ENCODE measurements at regions not wholly inside any gene's neighbourhood (a gene's known extent, or its start where the extent isn't known, plus 50 kb on each side); places are given as distances from the start of the nearest gene placed in this dataset.

- TF ChIP-seq ZFX (IDR thresholded peaks at IDR 0.05; ENCODE audit: borderline replicate concordance) (no peak), CTCF (IDR thresholded peaks at IDR 0.05) (no peak)
- H3K27ac ChIP-seq = no peak overlapping the region
Measured at GRCh38 chr11:81634483-81634882, 1099.2 kb downstream of the FAM181B start.

GRCh38 chr11:81602508-81602907, 1131.2 kb downstream of the FAM181B start:
- TF ChIP-seq ZFX (IDR thresholded peaks at IDR 0.05; ENCODE audit: borderline replicate concordance) (no peak), CTCF (IDR thresholded peaks at IDR 0.05) (no peak)
- H3K27ac ChIP-seq = no peak overlapping the region

GRCh38 chr11:81596704-81597103, 1137.0 kb downstream of the FAM181B start:
- no peak for TF ChIP-seq CTCF (IDR thresholded peaks at IDR 0.05)
- TF ChIP-seq ZFX (IDR thresholded peaks at IDR 0.05; ENCODE audit: borderline replicate concordance) = no peak

GRCh38 chr11:81585390-81585933, 1148.2 kb downstream of the FAM181B start:
- no peak overlapping the region for H3K27ac ChIP-seq
- TF ChIP-seq ZFX (IDR thresholded peaks at IDR 0.05; ENCODE audit: borderline replicate concordance) = no peak
- TF ChIP-seq CTCF (IDR thresholded peaks at IDR 0.05) = no peak

More at GRCh38 chr11:81596704-81597103, 1137.0 kb downstream of the FAM181B start:
- no peak overlapping the region for H3K27ac ChIP-seq

- no peak for TF ChIP-seq CTCF (IDR thresholded peaks at IDR 0.05)
- no peak overlapping the region for H3K27ac ChIP-seq
Measured at GRCh38 chr11:81579339-81579738, 1154.3 kb downstream of the FAM181B start.

GRCh38 chr11:81578571-81578970, 1155.1 kb downstream of the FAM181B start:
- no peak for TF ChIP-seq CTCF (IDR thresholded peaks at IDR 0.05)
- TF ChIP-seq ZFX (IDR thresholded peaks at IDR 0.05; ENCODE audit: borderline replicate concordance) = no peak
- no peak overlapping the region for H3K27ac ChIP-seq

GRCh38 chr11:81574301-81574700, 1159.4 kb downstream of the FAM181B start:
- no peak overlapping the region for H3K27ac ChIP-seq
- TF ChIP-seq CTCF (IDR thresholded peaks at IDR 0.05) (no peak), ZFX (IDR thresholded peaks at IDR 0.05; ENCODE audit: borderline replicate concordance) (no peak)
